Activated CD4-positive, alpha-beta T cell treated with anti-CD3 and anti-CD28 coated beads, Interleukin-2, Interleukin-4, amounts not matched to agents 100 ng/mL and 50 ng/mL, durations not matched to agents 16 hours and 8 hours (primary cell): ENCODE measurements at regions not wholly inside any gene's neighbourhood (a gene's known extent, or its start where the extent isn't known, plus 50 kb on each side); places are given as distances from the start of the nearest gene placed in this dataset.
"Not testable (repeated sequence)": the region's sequence is repeated elsewhere in the genome, so short reads cannot be mapped to it uniquely, and the experiment has no call there.

Experiments
- DNase-seq: peaks from one replicate; pipeline ENCODE4 v3.0.0-alpha.2; 2020; ENCODE audit warnings: low spot score

GRCh38 chr2:167749016-167749415 lies 498.4 kb downstream of the STK39 start:
- no peak for DNase-seq

GRCh38 chr2:167748536-167748935 lies 498.9 kb downstream of the STK39 start:
- no peak for DNase-seq

GRCh38 chr2:167745667-167746066 lies 501.7 kb downstream of the STK39 start:
- DNase-seq = no peak

- not testable (repeated sequence) for DNase-seq
Observed at GRCh38 chr2:167739921-167740320, 507.5 kb downstream of the STK39 start.

- no peak for DNase-seq
Observed at GRCh38 chr2:167733747-167734146, 513.6 kb downstream of the STK39 start.

GRCh38 chr2:167732326-167732725 lies 515.1 kb downstream of the STK39 start:
- no peak for DNase-seq

GRCh38 chr2:167729911-167730310 lies 517.5 kb downstream of the STK39 start:
- DNase-seq = no peak

- DNase-seq = no peak
Observed at GRCh38 chr2:167726788-167727187, 520.6 kb downstream of the STK39 start.

GRCh38 chr2:167721593-167721992 lies 525.8 kb downstream of the STK39 start:
- no peak for DNase-seq

- no peak for DNase-seq
Observed at GRCh38 chr2:167719410-167719809, 528.0 kb downstream of the STK39 start.

GRCh38 chr2:167718560-167718959 lies 528.8 kb downstream of the STK39 start:
- DNase-seq = no peak

- no peak for DNase-seq
Observed at GRCh38 chr2:167715932-167716331, 531.5 kb downstream of the STK39 start.

- DNase-seq = not testable (repeated sequence)
Observed at GRCh38 chr2:167715498-167715897, 531.9 kb downstream of the STK39 start.

- no peak for DNase-seq
Observed at GRCh38 chr2:167712275-167712674, 535.1 kb downstream of the STK39 start.

- DNase-seq = no peak
Observed at GRCh38 chr2:167708998-167709397, 538.4 kb downstream of the STK39 start.

GRCh38 chr2:167706800-167707199 lies 540.6 kb downstream of the STK39 start:
- no peak for DNase-seq

GRCh38 chr2:167703441-167703840 lies 544.0 kb downstream of the STK39 start:
- DNase-seq = no peak

GRCh38 chr2:167702227-167702626 lies 545.2 kb downstream of the STK39 start:
- DNase-seq = no peak

- no peak for DNase-seq
Observed at GRCh38 chr2:167701651-167702050, 545.7 kb downstream of the STK39 start.

GRCh38 chr2:167697948-167698347 lies 549.4 kb downstream of the STK39 start:
- no peak for DNase-seq

- no peak for DNase-seq
Observed at GRCh38 chr2:167697194-167697593, 550.2 kb downstream of the STK39 start.

GRCh38 chr2:167692936-167693335 lies 554.5 kb downstream of the STK39 start:
- no peak for DNase-seq

- no peak for DNase-seq
Observed at GRCh38 chr2:167692191-167692590, 555.2 kb downstream of the STK39 start.

- DNase-seq = no peak
Observed at GRCh38 chr2:167689444-167689843, 558.0 kb downstream of the STK39 start.

- DNase-seq = no peak
Observed at GRCh38 chr2:167686691-167687090, 560.7 kb downstream of the STK39 start.
